ENCODE measurements at regions not wholly inside any gene's neighbourhood (a gene's known extent, or its start where the extent isn't known, plus 50 kb on each side); places are given as distances from the start of the nearest gene placed in this dataset.

- TF ChIP-seq, protein P1, sequence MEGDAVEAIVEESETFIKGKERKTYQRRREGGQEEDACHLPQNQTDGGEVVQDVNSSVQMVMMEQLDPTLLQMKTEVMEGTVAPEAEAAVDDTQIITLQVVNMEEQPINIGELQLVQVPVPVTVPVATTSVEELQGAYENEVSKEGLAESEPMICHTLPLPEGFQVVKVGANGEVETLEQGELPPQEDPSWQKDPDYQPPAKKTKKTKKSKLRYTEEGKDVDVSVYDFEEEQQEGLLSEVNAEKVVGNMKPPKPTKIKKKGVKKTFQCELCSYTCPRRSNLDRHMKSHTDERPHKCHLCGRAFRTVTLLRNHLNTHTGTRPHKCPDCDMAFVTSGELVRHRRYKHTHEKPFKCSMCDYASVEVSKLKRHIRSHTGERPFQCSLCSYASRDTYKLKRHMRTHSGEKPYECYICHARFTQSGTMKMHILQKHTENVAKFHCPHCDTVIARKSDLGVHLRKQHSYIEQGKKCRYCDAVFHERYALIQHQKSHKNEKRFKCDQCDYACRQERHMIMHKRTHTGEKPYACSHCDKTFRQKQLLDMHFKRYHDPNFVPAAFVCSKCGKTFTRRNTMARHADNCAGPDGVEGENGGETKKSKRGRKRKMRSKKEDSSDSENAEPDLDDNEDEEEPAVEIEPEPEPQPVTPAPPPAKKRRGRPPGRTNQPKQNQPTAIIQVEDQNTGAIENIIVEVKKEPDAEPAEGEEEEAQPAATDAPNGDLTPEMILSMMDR (IDR thresholded peaks at IDR 0.05), result no peak
- TF ChIP-seq POLR2A (IDR thresholded peaks at IDR 0.05), result no peak
These were observed 245.2 kb downstream of the PLOD2 start for GRCh38 chr3:145915787-145916186.
